GM12878 (cell line): ENCODE measurements at regions not wholly inside any gene's neighbourhood (a gene's known extent, or its start where the extent isn't known, plus 50 kb on each side); places are given as distances from the start of the nearest gene placed in this dataset.

ENCODE experiments used
- SRF ChIP-seq, 2 experiments: IDR thresholded peaks; 2 replicates each; pipeline ENCODE4 v1.6.1; 2011; ENCODE audit warnings: low read depth in 2 of 2, low read length in 2 of 2, mild to moderate bottlenecking in 1 of 2, moderate library complexity in 1 of 2
- ZNF207 ChIP-seq: fragments of 450-650 bp; IDR thresholded peaks from 2 replicates; pipeline ENCODE4 v1.6.1; 2014; ENCODE audit warnings: antibody characterized with exemption, mild to moderate bottlenecking, borderline replicate concordance

- no peak for TF ChIP-seq ZNF207
- TF ChIP-seq SRF (IDR thresholded peaks at IDR 0.05; ENCODE audit: low read depth in 2 of 2, low read length in 2 of 2) = no peak
Measured at GRCh38 chr2:768451-768850, 91.2 kb upstream of the TMEM18 start.
